ENCODE measurements at regions not wholly inside any gene's neighbourhood (a gene's known extent, or its start where the extent isn't known, plus 50 kb on each side); places are given as distances from the start of the nearest gene placed in this dataset.

- no peak overlapping the region for H3K27ac Mint-ChIP-seq
- no peaks in the 10 kb centered on the region for H3K4me1 Mint-ChIP-seq (ENCODE audit: unreplicated experiment)
- H3K36me3 Mint-ChIP-seq = no peaks in the 10 kb centered on the region
- no peak for TF ChIP-seq CTCF (conservative IDR thresholded peaks at IDR 0.05)
- H3K27me3 Mint-ChIP-seq = peaks cover 20% of the 10 kb centered on the region
- no peak overlapping the region for H3K4me3 Mint-ChIP-seq
- no peaks in the 10 kb centered on the region for H3K9me3 Mint-ChIP-seq
- DNase-seq (ENCODE audit: extremely low spot score, unreplicated experiment) = no peak
These were observed 80.0 kb downstream of the HMX1 start for GRCh38 chr4:8791609-8792008.

DNA sequence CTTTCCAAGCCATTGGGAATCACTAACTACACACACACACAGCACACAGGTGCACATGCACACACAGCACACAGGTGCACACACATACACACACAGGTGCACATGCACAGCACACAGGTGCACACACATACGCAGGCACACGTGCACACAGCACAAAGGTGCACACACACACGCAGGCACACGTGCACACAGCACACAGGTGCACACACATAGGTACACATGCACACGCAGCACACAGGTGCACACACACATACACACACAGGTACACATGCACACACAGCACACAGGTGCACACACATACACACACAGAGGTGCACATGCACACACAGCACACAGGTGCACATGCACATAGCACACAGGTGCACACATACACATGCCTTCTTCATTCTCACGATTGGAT is 80.9 kb downstream of the HMX1 start:
- Mint-ChIP-seq H3K27ac (no peak overlapping the region), H3K4me3 (no peak overlapping the region), H3K4me1 (ENCODE audit: unreplicated experiment) (no peaks in the 10 kb centered on the region), H3K27me3 (peaks cover 23% of the 10 kb centered on the region), H3K36me3 (no peaks in the 10 kb centered on the region), H3K9me3 (no peaks in the 10 kb centered on the region)
- TF ChIP-seq CTCF (conservative IDR thresholded peaks at IDR 0.05) = no peak
- DNase-seq (ENCODE audit: extremely low spot score, unreplicated experiment) = no peak

DNA sequence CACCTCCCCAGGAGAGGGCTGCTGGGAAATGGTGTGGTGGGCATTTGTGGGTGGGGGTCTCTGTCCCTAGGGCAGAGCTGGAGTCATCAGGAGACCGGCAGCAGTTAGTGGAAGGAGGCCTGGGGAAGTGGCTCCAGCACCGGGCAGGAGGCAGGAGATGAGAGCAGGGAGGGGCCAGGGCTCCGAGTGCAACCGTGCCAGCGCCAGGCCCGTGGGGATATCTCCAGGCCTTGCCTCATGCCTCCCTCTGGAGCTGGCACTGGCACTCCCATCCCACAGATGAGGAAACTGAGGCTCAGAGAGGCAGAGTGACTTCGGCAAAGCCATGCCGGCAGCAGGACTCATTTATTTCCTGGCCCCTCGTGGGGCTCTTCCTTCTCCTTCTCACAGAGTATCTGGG is 83.5 kb downstream of the HMX1 start:
- Mint-ChIP-seq H3K27me3 (peaks cover 19% of the 10 kb centered on the region), H3K36me3 (no peaks in the 10 kb centered on the region), H3K27ac (no peak overlapping the region), H3K4me1 (ENCODE audit: unreplicated experiment) (no peaks in the 10 kb centered on the region), H3K4me3 (no peak overlapping the region), H3K9me3 (no peaks in the 10 kb centered on the region)
- no peak for DNase-seq (ENCODE audit: extremely low spot score, unreplicated experiment)
- no peak for TF ChIP-seq CTCF (conservative IDR thresholded peaks at IDR 0.05)

GRCh38 chr4:8786166-8786565 is 85.5 kb downstream of the HMX1 start:
- no peak for TF ChIP-seq CTCF (conservative IDR thresholded peaks at IDR 0.05)

DNA sequence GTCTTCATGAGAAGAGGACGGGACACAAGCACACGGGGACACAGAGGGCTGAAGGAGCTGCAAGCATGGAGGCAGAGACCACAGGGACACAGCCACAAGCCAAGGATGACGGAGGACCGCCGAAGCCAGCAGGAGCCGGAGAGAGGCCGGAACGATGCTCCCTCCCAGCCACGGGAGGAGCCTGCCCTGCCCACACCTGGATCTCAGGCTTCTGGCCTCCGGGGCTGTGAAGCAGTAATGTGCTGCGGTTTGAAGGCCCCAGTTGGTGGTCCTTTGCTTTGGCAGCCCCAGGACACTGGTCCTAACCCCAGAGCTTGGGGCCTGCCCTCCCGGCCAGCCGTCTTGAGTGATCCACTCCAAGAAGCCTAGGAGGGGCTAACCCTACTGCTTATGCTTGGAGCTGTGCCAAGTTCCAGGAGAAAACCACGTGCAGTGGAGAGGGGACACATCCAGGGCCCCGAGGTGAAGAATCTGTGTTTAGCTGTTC is 85.9 kb downstream of the HMX1 start:
- Mint-ChIP-seq H3K27ac (no peak overlapping the region), H3K4me3 (no peak overlapping the region), H3K4me1 (ENCODE audit: unreplicated experiment) (no peaks in the 10 kb centered on the region), H3K36me3 (no peaks in the 10 kb centered on the region), H3K9me3 (no peaks in the 10 kb centered on the region), H3K27me3 (peaks cover 19% of the 10 kb centered on the region)
- no peak for TF ChIP-seq CTCF (conservative IDR thresholded peaks at IDR 0.05)
- no peak for DNase-seq (ENCODE audit: extremely low spot score, unreplicated experiment)

More at GRCh38 chr4:8786166-8786565, 85.5 kb downstream of the HMX1 start:
- H3K27me3 Mint-ChIP-seq = peaks cover 19% of the 10 kb centered on the region
- DNase-seq (ENCODE audit: extremely low spot score, unreplicated experiment) = no peak
- no peak overlapping the region for H3K27ac Mint-ChIP-seq
- H3K9me3 Mint-ChIP-seq = no peaks in the 10 kb centered on the region
- no peaks in the 10 kb centered on the region for H3K4me1 Mint-ChIP-seq (ENCODE audit: unreplicated experiment)
- no peak overlapping the region for H3K4me3 Mint-ChIP-seq
- H3K36me3 Mint-ChIP-seq = no peaks in the 10 kb centered on the region

DNA sequence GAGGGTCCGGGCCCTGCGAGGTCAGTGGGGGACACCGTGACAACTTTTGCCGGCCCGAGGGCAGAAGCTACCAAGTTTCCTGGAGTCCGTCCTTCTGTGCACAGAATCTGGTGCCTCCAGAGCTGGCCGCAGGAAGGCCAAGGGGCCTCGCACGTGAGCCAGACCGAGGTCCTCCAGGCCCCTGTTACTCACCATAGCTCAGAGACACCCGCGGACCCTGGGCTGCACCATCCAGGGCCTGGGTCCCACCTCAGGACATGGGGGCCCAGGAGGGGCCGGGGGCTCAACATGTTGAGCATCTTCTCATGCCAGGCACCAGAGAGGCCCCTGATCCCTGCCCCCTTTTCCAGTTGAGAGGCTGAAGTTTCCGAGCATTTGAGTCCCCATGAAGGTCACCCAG is 87.9 kb downstream of the HMX1 start:
- DNase-seq (ENCODE audit: extremely low spot score, unreplicated experiment) = no peak
- no peak overlapping the region for H3K4me3 Mint-ChIP-seq
- no peak overlapping the region for H3K27ac Mint-ChIP-seq
- H3K36me3 Mint-ChIP-seq = no peaks in the 10 kb centered on the region
- H3K9me3 Mint-ChIP-seq = no peaks in the 10 kb centered on the region
- no peak for TF ChIP-seq CTCF (conservative IDR thresholded peaks at IDR 0.05)
- H3K27me3 Mint-ChIP-seq = peaks cover 16% of the 10 kb centered on the region
- no peaks in the 10 kb centered on the region for H3K4me1 Mint-ChIP-seq (ENCODE audit: unreplicated experiment)
